ENCODE measurements at regions not wholly inside any gene's neighbourhood (a gene's known extent, or its start where the extent isn't known, plus 50 kb on each side); places are given as distances from the start of the nearest gene placed in this dataset.
"Not testable (repeated sequence)": the region's sequence is repeated elsewhere in the genome, so short reads cannot be mapped to it uniquely, and the experiment has no call there.

DNA sequence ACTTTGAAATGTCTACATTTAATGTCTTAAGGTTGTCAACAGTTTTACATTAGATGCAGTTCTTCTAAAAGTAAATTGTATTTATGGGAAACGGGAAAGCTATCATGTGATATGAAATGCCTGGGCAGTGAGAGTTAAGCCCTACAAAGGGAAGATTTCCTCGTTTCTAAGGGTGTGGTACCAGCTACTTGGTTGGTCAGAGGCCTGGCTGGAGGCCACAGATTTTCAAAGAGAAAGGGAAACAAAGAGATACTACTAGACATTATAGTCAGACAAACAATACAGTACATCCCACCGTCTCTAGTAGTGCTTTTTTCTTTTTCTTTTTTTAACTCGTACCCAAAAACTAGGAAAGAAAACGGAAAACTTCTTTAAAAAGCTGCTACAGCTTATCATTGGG lies 467.8 kb downstream of the PCDH7 start:
- DNase-seq (ENCODE audit: low spot score), result no peak

- no peak for DNase-seq (ENCODE audit: low spot score)
Measured at GRCh38 chr4:31189938-31190337, 469.8 kb downstream of the PCDH7 start.

DNA sequence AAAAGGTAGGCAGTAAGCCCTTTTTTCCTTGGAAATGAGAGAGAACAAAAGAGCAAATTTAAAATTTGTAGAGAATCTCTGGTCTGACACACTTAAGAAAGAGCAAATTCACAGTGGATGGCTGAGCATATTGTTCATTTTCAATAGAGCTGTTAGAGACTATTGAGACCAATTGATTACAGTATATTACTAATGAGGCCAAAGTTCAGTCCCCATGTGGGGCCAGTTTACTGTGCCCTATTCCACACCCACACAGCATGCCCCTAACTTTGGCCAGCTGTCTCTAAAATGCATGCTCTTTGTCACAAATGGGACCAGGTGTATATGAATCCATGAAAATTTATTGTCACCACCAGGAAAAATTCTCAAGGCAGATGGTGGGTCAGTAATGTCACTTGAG lies 470.5 kb downstream of the PCDH7 start:
- no peak for DNase-seq (ENCODE audit: low spot score)

DNA sequence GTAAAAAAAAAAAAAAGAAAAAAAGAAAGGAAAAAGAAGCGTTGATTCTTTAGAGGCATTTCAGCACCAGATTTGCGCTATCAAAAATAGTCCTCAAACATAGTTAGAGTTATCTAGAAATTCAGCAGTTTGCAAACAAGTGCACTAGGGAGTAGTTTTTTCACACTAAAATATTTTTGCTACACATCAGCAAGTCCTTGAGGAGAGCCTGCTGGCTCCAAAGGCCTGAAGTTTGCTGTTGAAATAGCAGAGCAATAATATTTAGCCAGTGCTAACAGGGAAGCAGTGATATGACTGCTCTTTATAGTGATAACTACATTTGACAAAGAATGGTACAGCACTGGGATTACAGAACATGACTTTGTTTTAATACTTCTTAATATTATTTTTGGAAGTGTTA lies 472.2 kb downstream of the PCDH7 start:
- no peak for DNase-seq (ENCODE audit: low spot score)

GRCh38 chr4:31193521-31193920 lies 473.4 kb downstream of the PCDH7 start:
- no peak for DNase-seq (ENCODE audit: low spot score)

- DNase-seq (ENCODE audit: low spot score), result no peak
Measured at GRCh38 chr4:31194823-31195222, 474.7 kb downstream of the PCDH7 start.

DNA sequence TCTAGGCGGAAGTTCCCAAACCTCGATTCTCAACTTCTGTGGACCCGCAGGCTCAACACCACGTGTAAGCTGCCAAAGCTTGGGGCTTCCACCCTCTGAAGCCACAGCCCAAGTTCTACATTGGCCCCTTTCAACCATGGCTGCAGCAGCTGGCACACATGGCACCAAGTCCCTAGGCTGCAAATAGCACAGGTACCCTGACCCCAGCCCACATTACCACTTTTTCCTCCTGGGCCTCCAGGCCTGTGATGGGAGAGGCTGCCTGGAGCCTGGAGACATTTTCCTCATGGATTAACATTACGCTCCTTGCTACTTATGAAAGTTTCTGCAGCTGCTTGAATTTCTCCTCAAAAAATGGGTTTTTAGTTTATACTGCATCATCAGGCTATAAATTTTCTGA lies 479.5 kb downstream of the PCDH7 start:
- no peak for DNase-seq (ENCODE audit: low spot score)

DNA sequence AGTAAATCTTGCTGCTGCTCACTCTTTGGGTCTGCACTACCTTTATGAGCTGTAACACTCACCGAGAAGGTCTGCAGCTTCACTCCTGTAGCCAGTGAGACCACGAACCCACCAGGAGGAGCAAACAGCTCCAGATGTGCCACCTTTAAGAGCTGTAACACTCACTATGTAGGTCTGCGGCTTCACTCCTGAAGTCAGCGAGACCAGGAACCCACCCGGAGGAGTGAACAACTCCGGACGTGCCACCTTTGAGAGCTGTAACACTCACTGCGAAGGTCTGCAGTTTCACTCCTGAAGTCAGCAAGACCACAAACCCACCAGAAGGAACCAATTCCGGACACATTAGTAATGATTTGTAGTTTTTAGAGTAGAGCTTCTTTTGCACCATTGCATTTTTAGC lies 481.9 kb downstream of the PCDH7 start:
- not testable (repeated sequence) for DNase-seq (ENCODE audit: low spot score)

DNA sequence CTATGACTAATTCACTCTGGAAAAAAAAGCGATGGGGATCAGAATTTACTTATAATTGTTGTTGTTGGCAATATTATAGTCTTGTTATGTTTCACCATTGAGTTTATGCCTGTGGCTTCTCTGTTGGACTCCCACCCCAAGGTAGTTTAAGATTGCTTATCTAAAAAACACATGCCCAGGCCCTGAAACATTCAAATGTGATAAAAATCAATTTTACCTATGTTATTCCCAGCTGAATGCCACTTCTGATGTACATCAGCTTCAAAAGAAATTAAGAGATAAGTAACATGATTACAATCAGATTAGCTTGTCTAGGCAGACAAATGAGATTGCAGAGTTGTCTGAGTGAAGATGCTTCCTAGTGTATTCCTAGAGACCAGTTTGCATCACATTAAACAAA lies 484.7 kb downstream of the PCDH7 start:
- no peak for DNase-seq (ENCODE audit: low spot score)

DNA sequence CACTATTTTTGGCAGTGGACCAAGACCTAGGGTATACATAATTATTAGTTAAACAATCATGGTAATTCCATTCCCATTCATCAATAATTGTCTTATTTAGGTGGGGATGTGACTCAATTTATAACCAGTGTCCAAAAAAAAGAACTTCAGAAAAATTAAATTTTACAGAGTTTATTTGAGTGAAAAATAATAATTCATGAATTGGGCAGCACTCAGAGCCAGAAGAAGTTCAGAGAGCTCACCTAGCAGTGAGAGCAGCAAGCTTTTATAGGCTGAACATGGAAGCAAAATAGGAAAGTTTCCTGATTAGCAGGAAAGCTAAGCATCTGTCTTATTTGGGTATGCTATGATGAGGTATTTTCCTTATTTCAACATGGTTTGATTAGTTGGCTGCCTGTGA lies 500.8 kb downstream of the PCDH7 start:
- no peak for DNase-seq (ENCODE audit: low spot score)

DNA sequence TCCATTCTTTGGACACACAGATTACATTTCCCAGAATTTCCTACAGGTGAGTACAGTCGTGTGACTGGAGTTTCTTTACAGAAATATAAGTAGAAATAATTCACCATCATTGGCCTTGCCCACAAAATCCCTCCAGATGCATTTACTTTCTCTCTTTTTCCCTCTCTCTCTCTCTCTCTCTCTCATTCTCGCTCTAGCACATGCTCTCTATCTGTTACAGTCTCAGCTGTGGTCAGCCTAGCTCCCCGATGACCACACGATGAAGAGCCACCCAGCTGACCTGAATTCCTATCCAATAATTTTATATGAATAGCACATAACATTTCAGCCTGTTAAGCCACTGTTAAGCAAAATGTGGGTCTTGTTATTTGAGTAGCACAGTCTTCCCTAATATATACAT lies 507.9 kb downstream of the PCDH7 start:
- DNase-seq (ENCODE audit: low spot score), result no peak

- DNase-seq (ENCODE audit: low spot score), result no peak
Measured at GRCh38 chr4:31230594-31230993, 510.4 kb downstream of the PCDH7 start.

DNA sequence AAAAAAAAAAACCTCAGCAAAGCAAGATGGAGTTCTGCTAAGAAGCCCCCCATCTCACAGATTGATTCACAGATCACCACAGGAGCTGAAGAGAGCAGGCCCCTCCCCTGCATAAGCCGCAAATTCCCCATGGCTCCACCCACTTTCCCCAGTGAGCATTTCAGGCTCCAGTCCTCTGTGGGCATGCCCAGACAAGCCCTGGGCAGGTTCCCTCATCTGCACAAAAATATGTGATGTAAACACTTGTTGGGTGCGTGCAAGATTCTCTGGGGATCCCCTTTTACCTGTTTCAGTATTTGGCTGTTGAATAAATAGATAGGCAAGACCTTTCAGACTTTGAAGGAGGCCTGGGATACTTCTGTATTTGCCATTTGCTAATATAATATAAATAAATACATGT lies 514.3 kb downstream of the PCDH7 start:
- no peak for DNase-seq (ENCODE audit: low spot score)

GRCh38 chr4:31234901-31235300 lies 514.7 kb downstream of the PCDH7 start:
- no peak for DNase-seq (ENCODE audit: low spot score)

DNA sequence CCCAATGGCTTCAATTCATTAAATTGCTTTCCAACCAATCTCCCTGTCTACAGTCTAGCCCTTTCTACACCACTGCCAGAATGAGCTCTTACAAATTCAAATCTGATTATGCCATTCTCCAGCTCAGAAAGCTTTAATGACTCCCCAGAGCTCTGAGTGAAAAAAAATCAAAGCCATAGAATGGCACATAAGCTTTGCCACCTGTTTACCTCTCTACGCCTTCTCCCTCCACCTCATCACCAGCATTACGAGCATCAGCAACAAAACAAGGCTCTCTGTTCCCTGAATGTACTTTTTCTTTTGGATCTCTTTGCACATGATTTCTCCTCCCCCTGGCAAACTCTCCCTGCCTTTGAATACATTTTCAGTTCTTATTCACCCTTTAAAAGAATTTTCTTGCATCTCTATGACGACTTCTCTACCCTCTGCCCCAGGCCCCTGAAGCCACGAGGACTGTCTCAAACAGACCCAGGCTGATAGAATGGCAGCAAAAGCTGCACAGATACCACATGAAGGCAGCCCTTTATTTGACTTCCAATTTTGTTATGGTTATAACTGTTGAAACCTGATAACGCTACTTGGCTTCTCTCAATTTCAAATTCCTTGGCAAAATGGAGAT lies 516.0 kb downstream of the PCDH7 start:
- no peak for DNase-seq (ENCODE audit: low spot score)

GRCh38 chr4:31236639-31237173 lies 516.5 kb downstream of the PCDH7 start:
- DNase-seq (ENCODE audit: low spot score), result no peak

DNA sequence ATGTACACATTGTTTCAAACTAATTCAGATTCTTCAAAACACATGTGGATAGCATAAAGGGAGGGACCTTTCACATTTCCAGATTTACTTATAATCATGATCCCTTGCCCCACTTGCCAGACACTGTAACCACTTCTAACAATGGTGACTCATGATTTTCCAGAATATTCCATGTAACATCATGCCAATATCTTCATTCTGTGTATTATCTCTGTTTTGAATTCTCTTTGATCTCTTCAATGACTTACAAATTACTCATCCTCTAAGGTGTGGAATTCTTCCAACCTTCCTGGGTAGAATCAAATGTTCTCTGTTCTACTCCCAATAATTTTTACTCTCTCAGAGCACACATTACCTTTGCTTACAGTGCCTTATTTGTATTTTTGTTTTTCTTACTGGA lies 517.1 kb downstream of the PCDH7 start:
- DNase-seq (ENCODE audit: low spot score), result no peak

DNA sequence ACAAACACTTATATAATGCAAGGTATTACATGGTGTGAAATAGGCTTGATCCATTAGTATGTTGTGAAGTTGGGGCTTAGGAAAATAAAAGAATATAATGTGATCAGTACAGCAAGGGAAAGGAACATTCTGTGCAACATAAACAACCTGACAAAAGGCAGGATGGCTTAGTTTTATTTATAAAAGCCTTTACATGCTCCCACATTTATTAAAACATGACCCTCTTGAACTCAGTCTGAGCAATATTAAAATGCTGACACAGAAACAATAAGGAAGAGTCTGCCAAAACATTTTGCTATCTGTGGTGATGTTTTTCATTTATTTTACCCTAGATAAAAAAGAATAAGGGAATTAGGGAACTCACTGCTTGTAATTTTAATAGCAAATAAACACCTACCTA lies 519.7 kb downstream of the PCDH7 start:
- no peak for DNase-seq (ENCODE audit: low spot score)

DNA sequence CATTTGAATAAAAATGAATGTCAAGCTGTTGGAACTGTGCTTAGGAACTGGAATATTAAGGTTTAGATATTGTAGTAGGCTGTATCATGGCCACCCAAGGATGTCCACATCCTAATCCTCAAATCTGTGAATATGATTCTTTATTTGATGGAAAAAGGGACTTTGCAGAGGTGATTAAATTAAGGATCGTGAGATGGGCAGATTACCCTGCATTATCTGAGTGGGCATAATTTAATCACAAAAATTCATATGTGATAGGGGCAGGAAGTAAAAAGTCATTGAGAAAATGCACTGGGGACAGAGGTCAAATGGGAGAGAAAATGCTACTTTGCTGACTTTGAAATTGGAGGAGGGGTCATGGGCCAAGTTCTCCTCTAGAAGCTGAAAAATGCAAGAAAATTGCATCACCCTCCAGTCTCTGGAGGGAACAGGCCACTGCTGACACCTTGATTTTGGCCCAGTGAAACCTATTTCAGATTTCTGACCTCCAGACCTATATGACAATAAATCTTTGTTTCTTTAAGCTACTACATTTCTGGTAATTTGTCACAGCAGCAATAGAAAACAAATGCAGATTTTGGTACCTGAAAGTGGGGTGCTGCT lies 521.4 kb downstream of the PCDH7 start:
- DNase-seq (ENCODE audit: low spot score), result no peak

GRCh38 chr4:31246856-31247255 lies 526.7 kb downstream of the PCDH7 start:
- no peak for DNase-seq (ENCODE audit: low spot score)

- no peak for DNase-seq (ENCODE audit: low spot score)
Measured at GRCh38 chr4:31259119-31259518, 539.0 kb downstream of the PCDH7 start.

GRCh38 chr4:31261632-31262031 lies 541.5 kb downstream of the PCDH7 start:
- DNase-seq (ENCODE audit: low spot score), result no peak

- DNase-seq (ENCODE audit: low spot score), result not testable (repeated sequence)
Measured at GRCh38 chr4:31266094-31266493, 545.9 kb downstream of the PCDH7 start.
